ENCODE measurements at regions not wholly inside any gene's neighbourhood (a gene's known extent, or its start where the extent isn't known, plus 50 kb on each side); places are given as distances from the start of the nearest gene placed in this dataset.

GRCh38 chr12:98385641-98386040 is 129.7 kb upstream of the TMPO start:
- no peak for TF ChIP-seq POLR2AphosphoS5 (IDR thresholded peaks at IDR 0.05)
- TF ChIP-seq, protein P1, sequence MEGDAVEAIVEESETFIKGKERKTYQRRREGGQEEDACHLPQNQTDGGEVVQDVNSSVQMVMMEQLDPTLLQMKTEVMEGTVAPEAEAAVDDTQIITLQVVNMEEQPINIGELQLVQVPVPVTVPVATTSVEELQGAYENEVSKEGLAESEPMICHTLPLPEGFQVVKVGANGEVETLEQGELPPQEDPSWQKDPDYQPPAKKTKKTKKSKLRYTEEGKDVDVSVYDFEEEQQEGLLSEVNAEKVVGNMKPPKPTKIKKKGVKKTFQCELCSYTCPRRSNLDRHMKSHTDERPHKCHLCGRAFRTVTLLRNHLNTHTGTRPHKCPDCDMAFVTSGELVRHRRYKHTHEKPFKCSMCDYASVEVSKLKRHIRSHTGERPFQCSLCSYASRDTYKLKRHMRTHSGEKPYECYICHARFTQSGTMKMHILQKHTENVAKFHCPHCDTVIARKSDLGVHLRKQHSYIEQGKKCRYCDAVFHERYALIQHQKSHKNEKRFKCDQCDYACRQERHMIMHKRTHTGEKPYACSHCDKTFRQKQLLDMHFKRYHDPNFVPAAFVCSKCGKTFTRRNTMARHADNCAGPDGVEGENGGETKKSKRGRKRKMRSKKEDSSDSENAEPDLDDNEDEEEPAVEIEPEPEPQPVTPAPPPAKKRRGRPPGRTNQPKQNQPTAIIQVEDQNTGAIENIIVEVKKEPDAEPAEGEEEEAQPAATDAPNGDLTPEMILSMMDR (IDR thresholded peaks at IDR 0.05) = no peak

Data from stomach (tissue), 4 donors.